ENCODE measurements at regions not wholly inside any gene's neighbourhood (a gene's known extent, or its start where the extent isn't known, plus 50 kb on each side); places are given as distances from the start of the nearest gene placed in this dataset.
"Not testable (repeated sequence)": the region's sequence is repeated elsewhere in the genome, so short reads cannot be mapped to it uniquely, and the experiment has no call there.

GRCh38 chr13:80858131-80858530 is 517.2 kb upstream of the SPRY2 start:
- no peak for DNase-seq

- no peak for DNase-seq
These were observed 516.4 kb upstream of the SPRY2 start for GRCh38 chr13:80857321-80857720.

- no peak for DNase-seq
These were observed 509.8 kb upstream of the SPRY2 start for GRCh38 chr13:80850771-80851170.

DNA sequence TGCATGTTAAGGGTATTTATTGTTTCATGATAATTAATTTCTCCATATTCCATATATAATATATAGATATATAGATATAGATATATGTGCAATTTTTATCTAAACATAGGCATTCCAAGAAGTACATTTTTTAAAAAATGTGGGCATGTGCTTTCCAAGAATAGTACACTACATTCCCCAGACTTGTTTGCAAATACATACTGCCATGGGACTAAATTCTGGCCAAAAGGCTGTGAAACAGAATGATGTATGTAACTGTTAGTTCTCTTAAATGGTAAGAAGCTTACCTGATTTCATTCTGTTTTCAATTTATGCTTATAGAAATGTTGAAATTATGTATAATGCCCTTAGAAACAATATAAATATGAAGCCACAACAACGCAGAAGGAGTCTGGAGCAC is 503.2 kb upstream of the SPRY2 start:
- DNase-seq = no peak

DNA sequence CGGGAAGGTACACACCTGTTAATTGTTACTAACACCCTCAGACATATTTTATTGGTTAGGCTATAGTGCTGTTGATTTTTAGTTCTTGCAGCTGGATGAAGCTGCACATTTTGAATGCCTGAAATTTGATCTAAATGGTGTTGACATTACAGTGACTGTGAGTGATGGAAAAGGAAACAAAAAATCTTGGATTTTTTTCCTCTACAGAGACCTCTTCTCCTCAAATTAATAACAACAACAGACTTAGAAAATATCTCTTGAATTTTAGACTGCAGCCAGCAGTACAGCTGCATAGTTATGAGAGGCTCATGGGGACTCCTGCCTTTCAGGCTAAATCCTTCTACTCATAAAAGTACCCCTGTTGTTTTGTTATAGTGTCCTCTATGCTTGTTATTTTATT is 500.5 kb upstream of the SPRY2 start:
- DNase-seq = no peak

- no peak for DNase-seq
These were observed 499.5 kb upstream of the SPRY2 start for GRCh38 chr13:80840316-80840976.

DNA sequence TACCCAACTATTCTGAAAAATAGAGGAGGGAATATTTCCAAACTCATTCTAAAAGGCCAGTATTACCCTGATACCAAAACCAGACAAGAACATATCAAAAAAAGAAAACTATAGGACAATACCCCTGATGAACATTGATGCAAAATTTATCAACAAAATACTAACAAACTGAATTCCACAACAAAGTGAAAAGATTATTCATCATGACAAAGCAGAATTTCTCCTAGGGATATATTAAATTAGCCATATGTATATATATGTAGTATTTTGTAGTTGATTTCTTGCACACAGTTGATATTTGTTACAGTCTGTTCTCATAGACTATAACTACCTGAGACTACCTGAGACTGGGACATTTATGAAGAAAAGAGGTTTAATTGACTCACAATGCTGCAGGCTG is 495.0 kb upstream of the SPRY2 start:
- DNase-seq = no peak

DNA sequence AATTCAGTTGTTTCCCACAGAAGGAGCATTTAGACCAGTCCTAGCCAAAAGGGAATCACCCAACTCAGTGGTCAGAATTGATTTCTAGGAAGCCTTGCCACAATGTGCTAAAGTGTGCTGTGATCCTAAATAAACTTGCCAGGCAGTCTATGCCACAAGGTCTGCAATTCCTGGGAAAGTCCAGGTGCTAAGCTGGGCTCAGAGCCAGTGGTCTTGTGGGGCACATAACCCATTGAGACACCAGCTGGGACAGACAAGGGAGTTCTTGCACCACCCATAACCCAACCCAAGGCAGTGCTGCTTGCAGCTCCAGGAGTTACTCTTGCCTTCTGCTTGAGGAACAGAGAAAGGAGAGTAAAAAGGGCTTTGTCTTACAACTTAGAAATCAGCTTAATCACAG is 489.5 kb upstream of the SPRY2 start:
- DNase-seq = no peak

GRCh38 chr13:80828759-80829158 is 487.8 kb upstream of the SPRY2 start:
- DNase-seq = no peak

DNA sequence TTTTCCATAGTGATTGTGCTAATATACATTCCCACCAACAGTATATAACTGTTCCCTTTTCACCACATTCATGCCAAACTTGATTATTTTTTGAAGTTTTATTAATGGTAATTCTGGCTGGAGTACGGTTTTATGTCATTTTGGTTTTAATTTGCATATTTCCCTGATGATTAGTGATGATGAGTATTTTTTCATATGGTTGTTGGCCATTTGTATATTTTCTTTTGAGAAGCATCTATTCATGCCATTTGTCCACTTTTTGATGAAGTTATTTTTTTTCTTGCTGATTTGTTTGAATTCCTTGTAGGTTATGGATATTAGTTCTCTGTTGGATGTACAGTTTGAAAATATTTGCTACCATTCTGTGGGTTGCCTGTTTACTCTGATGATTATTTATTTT is 484.4 kb upstream of the SPRY2 start:
- no peak for DNase-seq

DNA sequence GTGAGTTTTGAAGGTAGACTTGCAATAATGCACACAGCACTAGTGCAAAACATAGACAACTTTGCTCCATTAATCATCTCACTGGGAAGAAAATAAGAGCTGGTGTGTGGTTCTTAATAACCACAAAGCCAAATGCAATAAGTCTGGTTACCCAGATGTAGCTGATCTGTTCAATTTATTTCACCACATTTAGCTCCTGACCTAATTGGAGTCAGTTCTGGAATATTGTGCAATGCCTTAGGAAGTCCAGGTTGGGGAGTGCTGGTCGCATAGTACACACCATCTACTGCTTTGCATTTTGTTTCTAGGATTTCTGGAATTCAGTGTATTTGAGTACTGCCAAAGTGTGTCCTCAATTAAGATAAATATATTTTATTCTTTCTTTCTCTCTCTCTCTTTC is 483.3 kb upstream of the SPRY2 start:
- no peak for DNase-seq

DNA sequence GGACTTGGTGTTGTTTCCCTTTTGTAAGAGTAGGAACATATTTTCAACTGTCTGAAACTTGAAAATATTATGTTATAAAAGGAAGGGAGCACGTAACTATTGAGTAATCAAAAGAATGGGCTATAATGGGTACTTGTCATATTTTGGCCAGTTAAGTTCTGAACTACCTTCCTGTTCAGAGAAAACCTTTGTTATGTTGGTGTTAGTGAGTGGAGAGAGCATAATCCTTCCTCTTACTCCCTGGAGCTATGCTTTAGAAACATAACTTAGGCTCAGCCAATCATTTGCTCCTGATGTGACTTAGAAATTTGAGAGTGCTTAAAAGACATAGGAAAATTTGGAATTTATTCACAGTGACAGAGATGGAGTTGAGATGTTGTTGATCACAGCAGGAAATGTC is 482.5 kb upstream of the SPRY2 start:
- DNase-seq = no peak

DNA sequence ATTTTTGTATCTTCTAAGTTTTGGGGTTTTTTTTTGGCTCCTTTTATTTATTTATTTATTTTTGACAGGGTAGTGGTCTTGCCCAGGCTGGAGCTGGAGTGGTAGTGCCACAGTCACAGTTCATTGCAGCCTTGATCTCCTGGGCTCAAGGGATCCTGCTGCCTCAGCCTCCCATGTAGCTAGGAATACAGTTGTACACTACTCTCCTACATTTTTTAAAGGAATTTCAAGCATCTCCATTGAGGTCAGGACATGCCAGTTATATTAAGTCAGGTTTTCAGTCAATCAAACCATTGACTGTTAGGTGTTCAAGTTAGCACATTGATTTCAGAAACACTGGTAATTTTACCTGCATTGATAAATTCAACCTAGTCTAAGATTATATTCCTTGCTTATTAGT is 480.5 kb upstream of the SPRY2 start:
- no peak for DNase-seq

DNA sequence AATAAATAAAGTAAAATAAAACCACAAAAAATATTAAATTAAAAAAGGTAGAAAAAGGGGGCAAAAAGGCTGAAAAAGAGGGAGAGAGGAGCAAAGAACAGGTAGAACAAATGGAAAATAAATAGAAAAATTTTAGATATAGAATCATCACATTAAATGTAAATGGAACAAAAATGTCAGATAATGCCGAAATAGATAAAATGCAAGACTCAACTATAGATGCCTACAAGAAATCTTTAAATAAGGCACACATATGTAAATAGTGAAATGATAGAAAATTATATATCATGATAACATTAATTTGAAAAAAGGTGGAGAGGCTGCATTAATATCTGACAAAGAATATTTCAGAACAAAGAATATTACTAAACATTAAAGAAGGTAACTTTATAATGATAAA is 477.1 kb upstream of the SPRY2 start:
- no peak for DNase-seq

DNA sequence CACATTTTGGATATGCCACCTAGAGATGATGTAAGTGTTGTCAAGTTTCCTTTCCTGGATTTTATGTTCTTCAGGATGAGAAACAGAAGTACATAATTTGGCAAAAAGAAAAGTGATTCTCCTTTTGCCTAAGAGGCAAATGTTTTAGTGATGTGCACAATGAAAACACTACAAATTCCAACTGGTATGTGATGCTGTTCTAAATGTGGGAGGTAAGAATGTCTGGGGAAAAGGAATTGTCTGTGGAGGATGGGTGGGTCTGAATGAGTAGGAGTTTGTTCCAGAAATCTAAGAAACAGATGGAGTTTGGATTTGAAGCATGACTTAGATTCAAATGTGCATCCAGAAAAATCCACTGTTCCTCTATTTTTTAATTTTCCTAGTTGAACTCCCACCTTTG is 473.6 kb upstream of the SPRY2 start:
- no peak for DNase-seq

DNA sequence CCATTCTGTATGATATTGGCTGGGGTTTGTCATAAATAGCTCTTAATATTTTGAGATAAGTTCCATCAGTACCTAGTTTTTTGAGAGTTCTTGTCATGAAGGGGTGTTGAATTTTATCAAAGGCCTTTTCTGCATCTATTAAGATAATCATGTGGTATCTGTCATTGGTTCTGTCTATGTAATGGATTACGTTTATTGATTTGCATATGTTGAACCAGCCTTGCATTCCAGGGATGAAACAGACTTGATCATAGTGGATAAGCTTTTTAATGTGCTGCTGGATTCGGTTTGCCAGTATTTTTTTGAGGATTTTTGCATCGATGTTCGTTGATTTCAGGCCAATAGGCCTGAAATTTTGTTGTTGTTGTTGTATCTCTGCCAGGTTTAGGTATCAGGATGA is 469.4 kb upstream of the SPRY2 start:
- DNase-seq = not testable (repeated sequence)

GRCh38 chr13:80802946-80803345 is 462.0 kb upstream of the SPRY2 start:
- no peak for DNase-seq

GRCh38 chr13:80798576-80799133 is 457.7 kb upstream of the SPRY2 start:
- DNase-seq = no peak

DNA sequence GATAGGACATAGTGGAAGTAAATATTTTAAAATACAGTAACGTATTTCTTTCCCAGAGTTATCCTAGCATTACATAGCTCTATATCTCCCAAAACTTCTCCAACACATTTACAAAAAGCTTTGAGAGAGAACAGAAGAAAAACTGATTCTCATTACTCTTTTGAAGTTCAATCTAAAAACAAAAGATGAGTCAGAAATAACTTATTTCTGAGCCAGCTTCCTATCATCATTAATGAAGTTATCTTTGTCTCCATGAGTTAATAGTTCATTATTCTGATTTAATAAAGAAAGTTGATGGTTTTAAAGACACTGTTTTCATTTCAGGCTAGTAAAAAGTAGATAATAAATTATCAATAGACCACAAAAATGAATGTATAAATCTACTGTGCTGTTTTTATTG is 446.7 kb upstream of the SPRY2 start:
- DNase-seq = no peak

DNA sequence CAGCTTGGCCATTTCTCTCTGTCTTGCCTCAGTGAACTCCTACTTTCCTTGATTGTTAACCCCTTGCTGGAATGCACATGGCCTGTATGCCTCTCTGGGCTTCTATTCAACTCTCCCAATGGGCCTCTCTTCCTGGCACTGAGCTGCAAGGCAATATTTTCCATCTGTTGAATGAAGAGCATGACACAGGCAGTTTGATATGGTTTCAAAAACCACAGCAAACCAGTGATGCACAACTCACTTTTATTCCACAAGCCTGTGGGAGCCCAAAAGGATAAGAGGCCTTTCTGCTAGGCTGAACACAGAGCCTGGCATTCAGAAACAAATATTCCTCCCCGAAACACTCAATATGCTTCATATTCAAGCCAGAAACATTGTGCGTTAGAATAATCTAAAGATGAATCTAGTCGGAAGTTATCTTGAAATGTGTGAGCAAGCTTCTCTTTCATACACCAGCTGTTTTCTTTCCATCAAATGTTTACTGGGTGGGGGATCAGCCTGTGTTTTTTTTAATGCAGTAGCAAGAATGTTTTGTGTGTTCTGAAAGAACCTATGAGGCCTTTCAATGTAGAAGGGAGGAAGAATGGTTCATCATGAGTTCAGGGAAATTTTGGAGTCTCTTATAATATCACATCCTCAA is 443.1 kb upstream of the SPRY2 start:
- no peak for DNase-seq

- DNase-seq = no peak
These were observed 441.5 kb upstream of the SPRY2 start for GRCh38 chr13:80782441-80782840.

GRCh38 chr13:80778297-80778696 is 437.4 kb upstream of the SPRY2 start:
- DNase-seq = no peak

DNA sequence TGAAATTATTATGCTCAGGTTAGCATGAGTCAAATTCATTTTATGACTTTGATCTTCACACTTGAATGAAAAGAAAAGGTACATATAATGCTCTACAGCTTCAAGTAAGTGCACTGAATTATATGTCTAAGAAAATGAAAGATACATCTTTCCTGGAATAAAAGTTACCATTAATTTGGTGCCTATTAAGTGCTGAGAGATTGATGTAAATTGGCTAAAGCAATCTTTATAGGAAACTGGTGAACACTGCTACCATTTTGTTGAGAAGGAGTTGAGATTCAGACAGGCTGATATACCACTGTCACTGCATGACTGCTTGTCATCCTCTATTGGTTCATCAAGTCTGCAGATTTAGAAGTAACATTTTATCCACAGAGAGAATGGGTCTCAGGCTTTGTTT is 416.8 kb upstream of the SPRY2 start:
- DNase-seq = no peak

DNA sequence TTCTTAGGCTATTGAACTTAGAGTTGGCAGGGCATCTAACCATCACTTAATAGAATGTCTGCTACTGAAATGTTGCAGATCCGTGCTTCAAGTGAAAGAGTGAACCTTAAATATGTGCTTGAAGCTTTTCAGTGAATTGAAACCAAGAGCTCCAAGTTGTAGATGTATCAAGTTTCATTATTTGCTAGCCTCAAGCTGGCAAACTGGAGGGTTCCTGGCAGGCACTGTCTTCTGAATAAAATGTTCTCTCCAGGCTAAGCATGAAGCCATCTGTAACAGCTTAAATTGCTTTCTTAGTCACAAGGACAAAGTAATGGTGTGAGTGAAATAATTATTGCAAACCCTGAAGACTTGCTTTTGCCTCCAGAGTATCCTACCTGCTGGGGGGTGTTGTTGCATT is 415.0 kb upstream of the SPRY2 start:
- no peak for DNase-seq

- DNase-seq = no peak
These were observed 413.5 kb upstream of the SPRY2 start for GRCh38 chr13:80754441-80754840.

Data from OCI-M1 (cell line).